HG02938 (cell line): ENCODE measurements at regions not wholly inside any gene's neighbourhood (a gene's known extent, or its start where the extent isn't known, plus 50 kb on each side); places are given as distances from the start of the nearest gene placed in this dataset.

Experiments used
- ATAC-seq: cut with Tn5 transposase; IDR thresholded peaks from one replicate; pipeline ENCODE4 v1.9.1; 2021; ENCODE audit warnings: mild to moderate bottlenecking, moderate library complexity; ENCODE audit not compliant: unreplicated experiment

DNA sequence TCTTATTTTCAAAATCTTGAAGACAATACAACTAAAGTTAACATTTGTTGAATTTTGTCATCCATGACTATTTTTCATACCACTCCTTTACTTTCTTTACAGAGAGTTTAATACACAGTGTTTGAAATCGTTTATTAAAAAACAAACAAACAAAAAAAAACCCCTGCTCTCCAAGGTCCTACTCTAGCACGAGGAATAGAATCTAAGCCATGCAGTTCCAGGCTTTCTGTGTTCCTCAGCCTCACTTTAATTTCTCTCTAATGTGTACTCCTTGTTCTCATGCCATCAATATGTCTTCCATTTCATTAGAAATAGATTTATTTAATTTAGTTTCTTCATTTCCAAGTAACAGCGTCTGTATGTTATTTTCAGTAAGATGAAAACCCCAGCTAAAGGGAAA is 381.2 kb upstream of the MC4R start:
- no peak for ATAC-seq

- no peak for ATAC-seq
Measured at GRCh38 chr18:60754413-60755009, 381.9 kb upstream of the MC4R start.

DNA sequence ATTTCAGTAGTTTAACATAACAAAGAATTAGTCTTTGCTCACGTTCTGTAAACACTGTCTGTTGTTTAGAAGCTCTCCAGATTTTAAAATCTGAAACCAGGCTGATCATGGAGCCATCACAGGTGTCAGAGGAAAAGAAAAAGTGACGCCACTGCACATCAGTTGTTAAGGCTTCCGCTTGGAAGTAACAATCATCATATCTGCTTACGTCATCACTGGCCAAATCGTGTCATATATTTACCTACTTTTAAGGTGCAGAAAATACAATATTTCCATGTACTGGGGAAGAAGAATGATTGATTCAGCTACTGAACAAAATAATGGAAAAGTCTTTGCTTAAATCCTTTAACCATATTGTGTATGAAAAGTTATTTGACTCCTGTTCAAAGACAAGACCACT is 382.6 kb upstream of the MC4R start:
- ATAC-seq: no peak

DNA sequence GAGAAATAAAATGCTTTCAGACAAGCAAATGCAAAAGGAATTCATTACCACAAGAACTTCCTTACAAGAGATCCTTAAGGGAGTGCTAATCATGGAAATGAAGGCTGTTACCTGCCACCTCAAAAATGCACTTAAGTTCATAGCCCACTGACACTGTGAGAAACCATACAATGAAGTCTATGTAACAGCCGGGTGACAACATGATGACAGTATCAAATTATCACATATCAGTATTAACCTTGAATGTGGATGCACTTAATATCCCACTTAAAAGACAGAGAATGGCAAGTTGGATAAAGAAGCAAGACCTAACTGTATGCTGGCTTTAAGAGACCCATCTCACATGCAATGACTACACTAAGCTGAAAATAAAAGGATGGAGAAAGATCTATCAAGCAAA is 403.4 kb upstream of the MC4R start:
- no peak for ATAC-seq

- ATAC-seq: no peak
Measured at GRCh38 chr18:60784161-60784560, 411.6 kb upstream of the MC4R start.

DNA sequence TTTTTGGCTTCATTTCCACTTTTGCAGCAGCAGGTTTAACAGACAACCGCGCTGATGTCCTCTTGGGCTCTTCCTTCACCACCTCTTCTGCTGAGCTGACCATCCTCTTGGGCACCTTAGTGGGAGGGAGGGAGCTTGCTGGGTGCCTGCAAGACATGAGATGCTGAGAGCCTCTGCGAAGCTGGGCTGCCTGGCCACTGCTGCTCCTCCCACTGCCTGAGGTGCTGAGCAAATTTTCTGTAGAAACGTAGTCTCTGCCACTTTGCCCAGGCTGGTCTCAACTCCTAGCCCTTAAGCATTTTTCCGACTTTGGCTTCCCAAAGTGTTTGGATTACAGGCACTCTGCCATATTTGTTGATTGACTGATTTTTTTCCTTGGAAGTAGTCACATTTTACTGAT is 422.2 kb upstream of the MC4R start:
- no peak for ATAC-seq

DNA sequence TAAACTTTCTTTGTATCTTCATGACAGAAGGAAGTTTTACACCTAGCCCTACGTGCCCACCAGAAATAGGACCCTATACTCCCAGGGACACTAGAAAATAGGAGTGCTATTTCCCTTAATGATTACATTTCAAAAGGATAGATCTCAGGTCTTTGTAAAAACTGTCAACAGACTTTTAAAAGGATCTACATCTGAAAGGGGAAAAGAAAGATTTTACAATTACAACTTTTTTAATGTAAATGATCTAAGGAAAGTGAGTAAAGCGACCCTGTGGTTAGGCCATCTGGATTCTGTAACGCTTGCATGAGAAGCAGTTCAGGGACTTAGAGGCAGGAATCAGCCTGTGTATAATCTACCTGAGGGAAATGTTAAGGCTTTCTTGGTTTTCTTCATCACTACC is 431.8 kb upstream of the MC4R start:
- no peak for ATAC-seq

DNA sequence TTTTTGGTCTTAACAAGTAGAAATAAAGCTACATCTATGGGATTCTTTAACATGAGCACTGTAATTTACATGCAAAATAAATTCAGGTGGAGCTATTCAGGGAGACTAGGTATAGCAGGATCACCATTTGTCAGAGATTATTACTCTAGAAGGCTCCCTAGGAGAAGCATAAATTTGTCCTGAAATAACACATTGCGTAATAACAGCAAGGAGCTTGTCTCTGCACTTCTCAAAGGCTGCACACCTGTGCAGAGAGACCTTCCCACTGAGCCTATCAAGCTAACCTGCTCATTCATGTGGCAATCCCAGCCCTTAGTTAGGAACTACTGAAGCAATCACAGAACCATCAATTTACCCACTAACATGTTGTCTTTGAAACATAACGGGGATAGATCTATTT is 437.4 kb upstream of the MC4R start:
- no peak for ATAC-seq

GRCh38 chr18:60812921-60813320 is 440.3 kb upstream of the MC4R start:
- ATAC-seq: no peak

DNA sequence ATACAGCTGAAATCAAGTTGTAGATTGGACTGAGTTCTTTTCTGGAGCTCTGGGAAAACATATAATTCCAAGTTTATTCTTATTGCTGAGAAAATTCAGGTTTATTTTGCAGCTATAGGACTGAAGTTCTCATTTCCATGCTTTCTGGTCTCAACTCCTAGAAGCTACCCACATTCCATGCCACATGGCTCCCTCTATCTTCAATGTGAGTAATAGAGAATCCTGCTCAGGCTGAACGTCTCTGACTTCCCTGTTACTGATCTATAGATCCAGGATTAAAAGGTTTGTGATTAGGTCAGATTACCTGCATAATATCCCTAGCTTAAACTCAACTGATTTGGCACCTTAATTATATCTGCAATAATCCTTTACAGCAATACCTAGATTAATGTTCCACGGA is 453.8 kb upstream of the MC4R start:
- ATAC-seq: no peak

DNA sequence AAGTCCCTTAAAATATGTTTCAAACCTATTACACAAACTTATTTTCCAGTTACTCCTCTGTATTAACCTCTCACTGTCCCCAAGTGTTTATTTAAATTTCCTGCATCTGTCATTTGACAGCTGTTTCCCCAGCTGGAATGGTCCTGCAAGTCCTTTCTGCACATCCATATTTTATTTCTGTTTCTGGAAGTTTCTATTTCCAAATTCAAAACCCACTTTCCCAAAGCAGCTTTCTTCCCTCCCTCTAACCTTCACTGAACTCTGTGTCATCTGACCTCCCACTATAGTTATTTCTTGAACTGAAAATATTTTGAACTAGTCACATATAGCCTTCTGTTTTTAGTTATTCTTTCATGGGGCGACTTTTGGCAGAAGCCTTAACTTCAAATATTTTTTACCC is 459.4 kb upstream of the MC4R start:
- ATAC-seq: no peak

- no peak for ATAC-seq
Measured at GRCh38 chr18:60838677-60839076, 466.1 kb upstream of the MC4R start.

GRCh38 chr18:60846396-60846795 is 473.8 kb upstream of the MC4R start:
- no peak for ATAC-seq

DNA sequence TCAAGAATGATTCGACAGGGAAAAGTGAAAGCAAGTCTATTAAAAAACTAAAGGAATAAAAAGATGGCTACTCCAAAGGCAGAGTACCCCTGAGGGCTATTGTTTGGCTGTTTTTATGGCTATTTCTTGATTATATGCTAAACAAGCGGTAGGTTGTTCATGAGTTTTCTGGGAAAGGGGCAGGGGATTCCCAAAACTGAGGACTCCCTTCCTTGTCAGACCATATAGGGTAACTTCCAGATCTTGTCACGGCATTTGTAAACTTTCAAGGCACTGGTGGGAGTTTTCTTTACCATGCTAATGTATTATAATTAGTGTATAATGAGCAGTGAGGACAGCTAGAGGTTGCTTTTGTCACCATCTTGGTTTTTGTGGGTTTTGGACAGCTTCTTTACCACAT is 474.9 kb upstream of the MC4R start:
- no peak for ATAC-seq

DNA sequence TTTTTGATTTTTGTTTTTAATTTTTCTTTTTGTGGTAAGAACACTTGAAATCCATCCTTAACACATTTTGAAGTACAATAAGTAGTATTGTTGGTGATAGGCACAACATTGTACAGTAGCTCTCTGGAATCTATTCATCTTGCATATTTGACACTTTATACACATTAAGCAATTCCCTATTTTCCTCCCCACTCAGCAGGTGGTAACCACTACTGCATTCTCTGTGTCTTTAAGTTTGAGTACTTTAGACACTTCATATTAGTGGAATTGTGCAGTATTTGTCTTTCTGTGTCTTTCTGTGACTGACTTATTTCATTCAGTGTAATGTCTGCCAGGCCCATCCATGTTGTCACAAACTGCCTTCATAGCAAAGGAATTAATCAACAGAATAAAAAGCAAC is 471.7 kb upstream of the CDH20 start:
- ATAC-seq: no peak

GRCh38 chr18:60862988-60863387 is 470.2 kb upstream of the CDH20 start:
- ATAC-seq: no peak

- no peak for ATAC-seq
Measured at GRCh38 chr18:60865801-60866200, 467.4 kb upstream of the CDH20 start.

DNA sequence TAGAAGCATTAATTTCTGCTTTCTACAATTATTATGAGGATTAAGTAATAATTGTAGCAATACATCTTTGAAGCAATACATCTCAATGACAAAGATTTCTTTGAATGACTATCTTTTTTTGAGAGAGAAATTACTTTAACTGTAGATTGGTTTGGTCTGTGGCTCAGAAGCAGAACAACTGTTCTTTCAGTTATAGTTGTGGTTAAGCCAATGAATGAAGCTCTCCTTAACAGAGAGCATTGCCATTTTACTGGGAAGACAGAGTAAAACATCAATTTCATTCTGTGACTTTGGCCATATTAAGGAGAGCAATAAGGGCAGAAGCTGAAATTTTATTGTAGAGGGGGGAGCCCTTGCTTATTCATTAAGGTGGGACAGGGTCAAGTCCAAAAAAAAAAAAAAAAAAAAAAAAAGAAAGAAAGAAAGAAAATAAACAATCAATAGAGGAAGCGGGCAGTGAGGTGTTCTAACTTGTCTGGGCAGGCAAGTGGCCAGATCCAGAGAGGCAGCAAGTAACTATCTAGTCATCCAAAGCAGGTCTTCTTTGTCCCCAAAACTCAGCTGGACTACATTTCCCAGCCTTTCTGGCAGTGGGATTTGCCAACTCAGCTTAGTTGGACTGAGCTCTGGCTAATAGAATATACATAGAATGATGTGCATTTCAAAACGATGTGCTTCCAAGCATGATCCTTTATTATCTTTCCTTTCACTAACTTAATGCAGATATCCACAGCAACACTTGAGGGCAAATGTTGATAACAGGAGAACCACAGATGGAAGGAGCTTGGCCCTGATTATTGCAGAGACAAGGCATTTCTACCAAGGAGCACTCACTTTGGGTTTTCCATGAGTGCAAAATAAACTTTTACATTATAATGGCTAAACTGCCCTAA is 462.7 kb upstream of the CDH20 start:
- no peak for ATAC-seq

GRCh38 chr18:60872434-60872833 is 460.8 kb upstream of the CDH20 start:
- ATAC-seq: no peak

DNA sequence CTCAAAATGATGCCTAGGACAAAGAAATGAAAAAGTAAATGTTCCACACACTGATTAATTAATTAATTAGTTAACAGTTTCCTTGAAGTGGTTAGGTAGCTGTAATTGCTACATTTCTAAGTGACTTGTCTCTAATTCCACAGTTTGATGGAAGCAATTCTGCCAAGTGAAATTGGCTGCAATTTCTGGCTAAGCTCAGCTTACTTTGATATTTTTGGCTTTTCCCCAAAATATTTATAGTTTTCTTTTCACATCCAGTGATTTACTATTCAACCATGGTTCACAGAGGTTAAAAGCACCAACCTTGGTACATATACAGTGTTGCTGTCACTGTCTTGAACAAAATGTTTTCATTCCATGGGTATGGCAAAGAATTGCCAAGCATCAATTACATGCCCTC is 459.5 kb upstream of the CDH20 start:
- no peak for ATAC-seq

- ATAC-seq: no peak
Measured at GRCh38 chr18:60875957-60876507, 457.2 kb upstream of the CDH20 start.

DNA sequence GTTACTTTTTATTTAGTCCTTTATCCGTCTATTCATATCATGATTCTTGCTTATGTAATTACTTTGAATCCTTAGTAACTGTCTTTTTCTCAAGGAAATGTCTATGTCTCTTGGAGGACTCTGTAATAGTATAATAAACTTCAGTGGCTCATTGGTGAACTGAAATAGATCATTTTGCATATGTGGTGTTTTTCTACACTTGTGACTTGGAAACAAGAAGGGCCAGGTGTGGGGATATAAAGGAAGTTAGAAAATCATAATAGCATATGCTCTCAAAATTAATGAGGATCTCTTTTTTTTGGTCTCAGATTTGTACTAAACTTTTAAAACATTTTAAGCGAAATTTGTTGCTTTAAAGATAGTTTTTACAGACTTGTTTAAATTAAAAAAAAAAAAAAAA is 453.0 kb upstream of the CDH20 start:
- ATAC-seq: no peak
